ENCODE measurements at regions not wholly inside any gene's neighbourhood (a gene's known extent, or its start where the extent isn't known, plus 50 kb on each side); places are given as distances from the start of the nearest gene placed in this dataset. TPM values are rescaled to one million over a fixed set of nuclear protein-coding genes. Genes with fewer than 3 reads are reported as not detected.
A peak's percentile ranks its signal among the peaks of the same experiment; 100 is the strongest.

DNA sequence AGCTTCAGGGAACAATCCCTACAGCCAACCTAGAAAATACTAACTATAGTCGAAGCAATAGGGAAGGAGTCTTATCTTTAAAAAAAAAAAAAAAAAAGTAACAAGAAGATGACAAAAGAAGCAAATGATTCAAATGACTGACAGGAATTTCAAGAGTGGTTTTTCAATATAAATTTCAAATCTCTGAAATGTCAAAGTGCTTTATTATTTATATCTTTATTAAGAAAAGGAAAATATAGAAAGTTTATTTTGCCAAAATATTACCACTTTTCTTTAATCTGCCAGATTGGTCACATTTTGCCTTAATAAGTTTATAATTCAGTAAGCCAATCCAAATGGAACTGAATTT, 63.5 kb upstream of the HNRNPA3 start:
- ChIA-PET CTCF (interaction anchor here (0.6 to 3.0 kb wide), 23 partner anchors 9 to 1022 kb away, joined by 3 to 31 read pairs (median 4); no protein-coding TSS in a partner anchor), POLR2A (no interaction called here)
- TF ChIP-seq, protein P1, sequence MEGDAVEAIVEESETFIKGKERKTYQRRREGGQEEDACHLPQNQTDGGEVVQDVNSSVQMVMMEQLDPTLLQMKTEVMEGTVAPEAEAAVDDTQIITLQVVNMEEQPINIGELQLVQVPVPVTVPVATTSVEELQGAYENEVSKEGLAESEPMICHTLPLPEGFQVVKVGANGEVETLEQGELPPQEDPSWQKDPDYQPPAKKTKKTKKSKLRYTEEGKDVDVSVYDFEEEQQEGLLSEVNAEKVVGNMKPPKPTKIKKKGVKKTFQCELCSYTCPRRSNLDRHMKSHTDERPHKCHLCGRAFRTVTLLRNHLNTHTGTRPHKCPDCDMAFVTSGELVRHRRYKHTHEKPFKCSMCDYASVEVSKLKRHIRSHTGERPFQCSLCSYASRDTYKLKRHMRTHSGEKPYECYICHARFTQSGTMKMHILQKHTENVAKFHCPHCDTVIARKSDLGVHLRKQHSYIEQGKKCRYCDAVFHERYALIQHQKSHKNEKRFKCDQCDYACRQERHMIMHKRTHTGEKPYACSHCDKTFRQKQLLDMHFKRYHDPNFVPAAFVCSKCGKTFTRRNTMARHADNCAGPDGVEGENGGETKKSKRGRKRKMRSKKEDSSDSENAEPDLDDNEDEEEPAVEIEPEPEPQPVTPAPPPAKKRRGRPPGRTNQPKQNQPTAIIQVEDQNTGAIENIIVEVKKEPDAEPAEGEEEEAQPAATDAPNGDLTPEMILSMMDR (IDR thresholded peaks at IDR 0.05; ENCODE audit: insufficient read depth, low read depth, low read length): no peak
- Histone ChIP-seq H3K36me3 (ENCODE audit: control insufficient read depth, insufficient read depth, low read length) (no peaks in the 10 kb centered on the region), H3K4me3 (ENCODE audit: low read depth, low read length) (no peak overlapping the region), H3K27me3 (ENCODE audit: control insufficient read depth, insufficient read depth, low read length) (peaks cover 17% of the 10 kb centered on the region)
- no peak for DNase-seq (ENCODE audit: low read depth)

DNA sequence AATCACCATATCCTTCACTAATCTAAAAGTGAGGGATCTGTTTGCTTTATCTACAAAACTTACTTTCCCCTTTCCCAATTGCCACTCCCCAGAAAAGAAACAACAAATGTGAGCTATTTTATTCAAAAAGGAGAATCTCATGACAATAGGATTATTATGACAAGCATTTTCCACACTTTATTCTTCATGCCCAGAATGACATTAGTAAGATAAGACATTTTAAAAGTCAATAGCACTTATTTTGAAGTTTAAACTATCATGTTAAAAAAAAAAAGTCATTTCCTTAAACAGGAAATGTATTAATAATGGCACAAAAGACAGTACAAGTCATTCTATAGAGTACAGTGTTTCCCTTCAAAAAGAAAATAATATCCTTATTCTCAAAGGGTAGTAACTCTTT, 58.8 kb upstream of the HNRNPA3 start:
- Histone ChIP-seq H3K27me3 (ENCODE audit: control insufficient read depth, insufficient read depth, low read length) (peaks cover 10% of the 10 kb centered on the region), H3K36me3 (ENCODE audit: control insufficient read depth, insufficient read depth, low read length) (no peaks in the 10 kb centered on the region), H3K4me3 (ENCODE audit: low read depth, low read length) (no peak overlapping the region)
- TF ChIP-seq, protein P1 (IDR thresholded peaks at IDR 0.05; ENCODE audit: insufficient read depth, low read depth, low read length): no peak
- DNase-seq (ENCODE audit: low read depth): no peak
- CTCF ChIA-PET: no interaction called here
- POLR2A ChIA-PET: interaction anchor here (0.6 kb wide), 1 partner anchor 571 kb away, joined by 3 read pairs; no protein-coding TSS in a partner anchor

DNA sequence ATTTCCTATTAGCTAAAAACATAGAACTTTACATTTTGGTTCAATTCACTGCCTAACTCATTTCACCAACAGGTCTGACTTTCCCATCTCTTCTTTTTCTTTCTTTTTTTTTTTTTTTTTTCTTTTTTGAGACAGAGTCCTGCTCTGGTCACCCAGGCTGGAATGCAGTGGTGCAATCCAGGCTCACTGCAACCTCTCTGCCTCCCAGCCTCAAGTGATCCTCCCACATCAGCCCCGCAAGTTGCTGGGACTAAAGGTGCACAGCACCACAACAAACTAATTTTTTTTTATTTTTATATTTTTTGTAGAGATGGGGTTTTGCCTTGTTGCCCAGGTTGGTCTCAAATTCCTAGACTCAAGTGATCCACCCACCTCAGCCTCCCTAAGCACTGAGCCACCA, 57.8 kb upstream of the HNRNPA3 start:
- Histone ChIP-seq H3K36me3 (ENCODE audit: control insufficient read depth, insufficient read depth, low read length) (no peaks in the 10 kb centered on the region), H3K27me3 (ENCODE audit: control insufficient read depth, insufficient read depth, low read length) (peaks cover 10% of the 10 kb centered on the region), H3K4me3 (ENCODE audit: low read depth, low read length) (no peak overlapping the region)
- POLR2A ChIA-PET: no interaction called here
- DNase-seq (ENCODE audit: low read depth): no peak
- CTCF ChIA-PET: no interaction called here
- TF ChIP-seq, protein P1 (IDR thresholded peaks at IDR 0.05; ENCODE audit: insufficient read depth, low read depth, low read length): no peak

DNA sequence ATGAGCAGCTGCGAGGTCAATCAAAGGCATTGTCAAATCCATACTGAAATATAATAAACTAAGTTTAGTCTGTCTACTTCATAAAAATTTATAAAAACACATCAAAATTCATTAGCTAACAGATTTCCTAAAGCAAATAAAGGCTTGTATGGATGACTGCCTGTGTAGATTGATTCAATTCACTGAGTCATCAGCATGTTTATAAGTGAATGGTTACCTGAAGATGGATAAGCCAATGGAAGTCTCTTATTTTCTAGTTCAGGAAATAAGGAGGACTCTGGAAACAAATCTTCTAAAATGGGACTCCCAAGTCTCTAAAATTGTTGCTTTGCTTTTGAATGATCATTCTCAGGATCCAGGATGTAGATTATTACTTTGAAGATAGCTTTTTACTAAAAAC, 57.0 kb upstream of the HNRNPA3 start:
- peaks cover 12% of the 10 kb centered on the region for H3K27me3 ChIP-seq (ENCODE audit: control insufficient read depth, insufficient read depth, low read length)
- no peak overlapping the region for H3K4me3 ChIP-seq (ENCODE audit: low read depth, low read length)
- CTCF ChIA-PET: interaction anchor here (1.5 to 1.7 kb wide), 2 partner anchors 9 to 180 kb away, joined by 4 to 13 read pairs; no protein-coding TSS in a partner anchor
- no peak for DNase-seq (ENCODE audit: low read depth)
- POLR2A ChIA-PET: no interaction called here
- no peaks in the 10 kb centered on the region for H3K36me3 ChIP-seq (ENCODE audit: control insufficient read depth, insufficient read depth, low read length)
- TF ChIP-seq, protein P1 (IDR thresholded peaks at IDR 0.05; ENCODE audit: insufficient read depth, low read depth, low read length): no peak

DNA sequence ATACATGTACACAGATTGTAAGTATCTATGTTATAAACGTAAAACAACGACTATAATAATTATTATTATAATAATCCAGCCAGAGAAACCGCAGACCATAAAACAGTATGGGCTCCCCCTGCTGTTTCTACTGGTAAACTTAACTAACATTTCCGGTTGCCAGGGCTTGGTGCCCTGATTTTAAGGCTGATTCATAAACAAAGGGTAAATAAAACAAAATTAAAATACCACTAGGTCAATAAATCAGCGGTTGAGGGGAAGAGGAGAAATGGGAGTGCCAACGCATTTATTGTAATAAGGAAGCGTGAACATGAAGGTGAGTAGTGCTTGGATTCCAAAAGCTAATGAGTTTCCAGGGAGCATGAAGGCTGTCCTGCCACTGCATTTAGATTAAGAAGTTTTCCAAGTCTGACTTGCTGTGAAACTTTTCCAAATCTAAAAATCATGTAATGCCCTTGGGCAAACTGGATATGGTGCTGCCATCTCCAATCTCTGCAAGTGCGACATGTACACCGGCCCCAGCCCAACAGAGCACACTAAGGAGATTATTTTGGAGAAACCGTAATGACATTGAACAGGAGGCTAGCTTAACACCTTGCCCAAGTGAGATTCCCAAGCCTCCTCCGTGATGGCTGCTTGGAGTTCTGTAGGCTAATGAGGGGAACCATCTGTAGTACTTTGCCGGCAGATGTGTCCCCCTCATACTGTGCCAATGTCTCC, 50.7 kb upstream of the HNRNPA3 start:
- CTCF ChIA-PET: interaction anchor here (0.6 to 2.2 kb wide), 12 partner anchors 13 to 1035 kb away, joined by 3 to 16 read pairs (median 5); no protein-coding TSS in a partner anchor
- no peak for DNase-seq (ENCODE audit: low read depth)
- H3K4me3 ChIP-seq (ENCODE audit: low read depth, low read length): no peak overlapping the region
- TF ChIP-seq, protein P1 (IDR thresholded peaks at IDR 0.05; ENCODE audit: insufficient read depth, low read depth, low read length): peak; percentile 71
- POLR2A ChIA-PET: no interaction called here
- H3K36me3 ChIP-seq (ENCODE audit: control insufficient read depth, insufficient read depth, low read length): no peaks in the 10 kb centered on the region
- 0 out of 2 replicates have a peak, but pooled peaks cover 1% of the 10 kb centered on the region for H3K27me3 ChIP-seq (ENCODE audit: control insufficient read depth, insufficient read depth, low read length)

Small RNA genes in the stretch of these regions (small RNA-seq; reads per million reads assigned to genes)
- gene RNA5SP112 (ENCODE audit: insufficient read length, low read depth, low replicate concordance) (not detected), gene RNU6-187P (ENCODE audit: insufficient read length, low read depth, low replicate concordance) (not detected), gene RNU6ATAC14P (ENCODE audit: insufficient read length, low read depth, low replicate concordance) (not detected)
